Fibroblast of lung (primary cell): ENCODE measurements at regions not wholly inside any gene's neighbourhood (a gene's known extent, or its start where the extent isn't known, plus 50 kb on each side); places are given as distances from the start of the nearest gene placed in this dataset.

Source experiments
- CTCF ChIP-seq, 2 donors: IDR thresholded peaks in 1 of 2; conservative IDR thresholded peaks in 1 of 2; 1 replicate in 1 of 2; 2 replicates in 1 of 2; pipeline ENCODE4 v1.5.1; 2011 to 2012; ENCODE audit warnings: low read length in 2 of 2, control low read depth in 1 of 2, inconsistent platforms in 1 of 2, low read depth in 1 of 2, mild to moderate bottlenecking in 1 of 2
- EZH2 ChIP-seq: IDR thresholded peaks from 2 replicates; pipeline ENCODE4 v1.5.1; 2012; ENCODE audit warnings: low read length, control low read depth, mild to moderate bottlenecking; ENCODE audit errors: missing control alignments

GRCh38 chrX:42219231-42219630 lies 295.9 kb upstream of the CASK start:
- TF ChIP-seq CTCF (conservative IDR thresholded peaks at IDR 0.05 in 1 of 2, IDR thresholded peaks at IDR 0.05 in 1 of 2; ENCODE audit: low read depth in 1 of 2, low read length in 2 of 2) (no peak), EZH2 (no peak)
